H9 (cell line): ENCODE measurements at regions not wholly inside any gene's neighbourhood (a gene's known extent, or its start where the extent isn't known, plus 50 kb on each side); places are given as distances from the start of the nearest gene placed in this dataset.

Source experiments
- DNase-seq: peaks from one replicate; pipeline ENCODE4 v3.0.0-alpha.2; 2017
- H2AFZ ChIP-seq: one replicate; pipeline ENCODE4 v1.6.1; 2013; ENCODE audit warnings: mild to moderate bottlenecking, low read length, control low read depth, moderate library complexity
- H2AK5ac ChIP-seq: 2 replicates; pipeline ENCODE4 v1.6.1; 2013; ENCODE audit warnings: low read length, control low read depth, mixed read lengths; ENCODE audit not compliant: insufficient read length
- H2BK120ac ChIP-seq: one replicate; pipeline ENCODE4 v1.6.1; 2013; ENCODE audit warnings: low read depth, mild to moderate bottlenecking, low read length, control low read depth, inconsistent platforms; ENCODE audit not compliant: poor library complexity, severe bottlenecking
- H2BK12ac ChIP-seq: 2 replicates; pipeline ENCODE4 v1.6.1; 2013; ENCODE audit warnings: low read length, control low read depth, mixed read lengths, low read depth; ENCODE audit not compliant: insufficient read length
- H2BK15ac ChIP-seq: 2 replicates; pipeline ENCODE4 v1.6.1; 2013; ENCODE audit warnings: low read depth, low read length, control low read depth
- H2BK20ac ChIP-seq: one replicate; pipeline ENCODE4 v1.6.1; 2013; ENCODE audit warnings: low read depth, mild to moderate bottlenecking, low read length, control low read depth, inconsistent platforms; ENCODE audit not compliant: poor library complexity, severe bottlenecking
- H2BK5ac ChIP-seq: 2 replicates; pipeline ENCODE4 v1.6.1; 2013; ENCODE audit warnings: low read length, control low read depth, mixed read lengths; ENCODE audit not compliant: insufficient read length
- H3K14ac ChIP-seq: 2 replicates; pipeline ENCODE4 v1.6.1; 2013; ENCODE audit warnings: low read length, control low read depth; ENCODE audit not compliant: insufficient read depth
- H3K18ac ChIP-seq: 2 replicates; pipeline ENCODE4 v1.6.1; 2013; ENCODE audit warnings: low read depth, mild to moderate bottlenecking, mixed read lengths, low read length, control low read depth; ENCODE audit not compliant: insufficient read length
- H3K23ac ChIP-seq: 2 replicates; pipeline ENCODE4 v1.6.1; 2013; ENCODE audit warnings: low read length, control low read depth, mixed read lengths, low read depth; ENCODE audit not compliant: insufficient read length
- H3K23me2 ChIP-seq: 2 replicates; pipeline ENCODE4 v1.6.1; 2013; ENCODE audit warnings: low read depth, mild to moderate bottlenecking, mixed read lengths, low read length, control low read depth; ENCODE audit not compliant: insufficient read length, poor library complexity, severe bottlenecking
- H3K27ac ChIP-seq: 2 replicates; pipeline ENCODE4 v1.5.1; 2013; ENCODE audit warnings: low read length, control low read depth, mixed read lengths, low read depth; ENCODE audit not compliant: insufficient read length
- H3K27me3 ChIP-seq: 2 replicates; pipeline ENCODE4 v1.6.1; 2013; ENCODE audit warnings: low read length, control low read depth, inconsistent platforms; ENCODE audit not compliant: insufficient read depth
- H3K4ac ChIP-seq: 2 replicates; pipeline ENCODE4 v1.6.1; 2013; ENCODE audit warnings: low read depth, mild to moderate bottlenecking, control low read depth, inconsistent platforms, low read length, moderate library complexity
- H3K4me1 ChIP-seq: 2 replicates; pipeline ENCODE4 v1.6.1; 2013; ENCODE audit warnings: low read length, control low read depth, inconsistent platforms; ENCODE audit not compliant: insufficient read depth
- H3K4me2 ChIP-seq: 2 replicates; pipeline ENCODE4 v1.6.1; 2013; ENCODE audit warnings: low read length, control low read depth, mixed read lengths; ENCODE audit not compliant: insufficient read length, insufficient read depth
- H3K56ac ChIP-seq: 2 replicates; pipeline ENCODE4 v1.6.1; 2013; ENCODE audit warnings: low read depth, mild to moderate bottlenecking, mixed read lengths, low read length, control low read depth; ENCODE audit not compliant: insufficient read length
- H3K79me1 ChIP-seq: 2 replicates; pipeline ENCODE4 v1.6.1; 2013; ENCODE audit warnings: low read depth, mild to moderate bottlenecking, moderate library complexity, low read length, control low read depth, inconsistent platforms; ENCODE audit not compliant: insufficient read depth, poor library complexity, severe bottlenecking
- H3K79me2 ChIP-seq: 2 replicates; pipeline ENCODE4 v1.6.1; 2013; ENCODE audit warnings: low read length, control low read depth, inconsistent platforms; ENCODE audit not compliant: insufficient read depth
- H3K9ac ChIP-seq: 2 replicates; pipeline ENCODE4 v1.6.1; 2013; ENCODE audit warnings: low read length, control low read depth, mixed read lengths; ENCODE audit not compliant: insufficient read length; ENCODE audit errors: extremely low read depth
- H3K9me3 ChIP-seq: one replicate; pipeline ENCODE4 v1.6.1; 2013; ENCODE audit warnings: low read depth, low read length, inconsistent platforms; ENCODE audit not compliant: control insufficient read depth
- H3T11ph ChIP-seq: one replicate; pipeline ENCODE4 v1.6.1; 2013; ENCODE audit warnings: mild to moderate bottlenecking, low read length, control low read depth, inconsistent platforms
- H4K20me1 ChIP-seq: one replicate; pipeline ENCODE4 v1.6.1; 2013; ENCODE audit not compliant: control insufficient read depth, insufficient read length, insufficient read depth
- H4K5ac ChIP-seq: 2 replicates; pipeline ENCODE4 v1.6.1; 2013; ENCODE audit warnings: low read depth, mild to moderate bottlenecking, mixed read lengths, low read length, control low read depth; ENCODE audit not compliant: insufficient read length
- H4K8ac ChIP-seq: replicated peaks from 2 replicates; pipeline ENCODE4 v1.6.1; 2013; ENCODE audit warnings: low read length, control low read depth, mixed read lengths, low read depth; ENCODE audit not compliant: insufficient read length
- H4K91ac ChIP-seq: 2 replicates; pipeline ENCODE4 v1.6.1; 2013; ENCODE audit warnings: low read depth, mild to moderate bottlenecking, moderate library complexity, mixed read lengths, low read length, control low read depth; ENCODE audit not compliant: insufficient read length
- H3K27ac Mint-ChIP-seq, 3 experiments: 2 replicates in 2 of 3; 3 replicates in 1 of 3; pipeline ENCODE4 v1.8.0; 2020 to 2021; ENCODE audit warnings: mixed read lengths in 3 of 3, mild to moderate bottlenecking in 1 of 3, moderate library complexity in 1 of 3
- H3K27me3 Mint-ChIP-seq: 2 replicates; pipeline ENCODE4 v1.8.0; 2021; ENCODE audit warnings: low read depth, mild to moderate bottlenecking, moderate library complexity, mixed read lengths
- H3K36me3 Mint-ChIP-seq, 3 experiments: 2 replicates in 2 of 3; 3 replicates in 1 of 3; pipeline ENCODE4 v1.8.0; 2020 to 2021; ENCODE audit warnings: low read depth in 3 of 3, mixed read lengths in 3 of 3; ENCODE audit not compliant: insufficient read depth in 1 of 3
- H3K4me1 Mint-ChIP-seq, 2 experiments: 2 replicates each; pipeline ENCODE4 v1.8.0; 2020; ENCODE audit warnings: mixed read lengths in 2 of 2
- H3K4me3 Mint-ChIP-seq, 2 experiments: 2 replicates in 1 of 2; 3 replicates in 1 of 2; pipeline ENCODE4 v1.8.0; 2020 to 2021; ENCODE audit warnings: mild to moderate bottlenecking in 2 of 2, mixed read lengths in 2 of 2, moderate library complexity in 1 of 2
- H3K9me3 Mint-ChIP-seq, 2 experiments: 2 replicates in 1 of 2; 3 replicates in 1 of 2; pipeline ENCODE4 v1.8.0; 2020; ENCODE audit warnings: mild to moderate bottlenecking in 2 of 2, mixed read lengths in 2 of 2, moderate library complexity in 1 of 2
- CTCF ChIP-seq: fragments of 200-600 bp; sonication (generic); conservative IDR thresholded peaks from 3 replicates; pipeline ENCODE4 v1.8.0; 2021; ENCODE audit warnings: antibody characterized with exemption, mild to moderate bottlenecking
- WGBS: extraction: QIAGEN DNeasy Blood & Tissue Kit; methylation state at CpG from one replicate; pipeline ENCODE4 v1.1.7; 2013; ENCODE audit warnings: missing lambda C conversion rate, low lambda C conversion rate, mixed read lengths; ENCODE audit not compliant: insufficient read length; ENCODE audit errors: extremely low coverage; 5-methylcytosine and 5-hydroxymethylcytosine counted together

- peaks cover 8 to 16% of the 10 kb centered on the region in 2 experiments for H3K4me1 Mint-ChIP-seq
- WGBS = no CpG with 5 or more reads among the region's 1 CpG
These were observed 982.5 kb upstream of the ADGRL2 start for GRCh38 chr1:80818211-80818610.

More at GRCh38 chr1:80818211-80818610, 982.5 kb upstream of the ADGRL2 start:
- Histone ChIP-seq H3K18ac (no peak overlapping the region), H2BK20ac (no peak overlapping the region), H2BK5ac (no peak overlapping the region), H2AFZ (no peak overlapping the region), H2BK15ac (no peak overlapping the region), H3K27ac (no peak overlapping the region), H3K4me2 (no peak overlapping the region), H3K23me2 (no peaks in the 10 kb centered on the region), H3K9ac (no peak overlapping the region), H3K56ac (no peak overlapping the region), H3K14ac (no peak overlapping the region), H3K79me2 (no peaks in the 10 kb centered on the region), H3T11ph (no peak overlapping the region), H3K23ac (no peak overlapping the region), H4K5ac (no peak overlapping the region), H4K91ac (no peak overlapping the region), H3K9me3 (no peaks in the 10 kb centered on the region), H3K27me3 (no peaks in the 10 kb centered on the region), H3K4ac (no peak overlapping the region), H2AK5ac (no peak overlapping the region), H3K79me1 (no peaks in the 10 kb centered on the region), H2BK12ac (no peak overlapping the region), H4K8ac (no peak overlapping the region), H2BK120ac (no peak overlapping the region), H3K4me1 (no peaks in the 10 kb centered on the region), H4K20me1 (no peaks in the 10 kb centered on the region)
- no peak for DNase-seq
- no peaks in the 10 kb centered on the region for H3K27me3 Mint-ChIP-seq
- no peak overlapping the region for H3K27ac Mint-ChIP-seq
- no peaks in the 10 kb centered on the region for H3K36me3 Mint-ChIP-seq
- H3K9me3 Mint-ChIP-seq = no peaks in the 10 kb centered on the region
- TF ChIP-seq CTCF = no peak
- H3K4me3 Mint-ChIP-seq = no peak overlapping the region
